Caco-2 (cell line): ENCODE measurements at regions not wholly inside any gene's neighbourhood (a gene's known extent, or its start where the extent isn't known, plus 50 kb on each side); places are given as distances from the start of the nearest gene placed in this dataset.

Experiments used
- BruUV-seq: library from RNA; stranded (reverse); fragments of 400-500 nt; replicated peaks from 2 replicates; lab custom pipeline; 2021; lab: Mats Ljungman, UMichigan
- CTCF ChIA-PET: fragments of 300-600 bp; sonication (Branson Sonifier 250); formaldehyde crosslinking; loops from one replicate; lab custom pipeline; 2022; ENCODE audit warnings: antibody characterized with exemption; lab: Charles Lee
- POLR2A ChIA-PET: fragments of 300-600 bp; sonication (Branson Sonifier 250); formaldehyde crosslinking; loops from one replicate; lab custom pipeline; 2022; ENCODE audit warnings: antibody characterized with exemption; lab: Charles Lee
- DNase-seq, 2 experiments: peaks; one replicate each; pipeline versions ENCODE4 v3.0.0 to v3.0.0-alpha.2; 2020 to 2022
- H3K27me3 ChIP-seq: replicated peaks from 2 replicates; pipeline ENCODE4 v1.6.0; 2011; ENCODE audit warnings: low read length; ENCODE audit not compliant: control insufficient read depth, insufficient read depth
- H3K36me3 ChIP-seq: 2 replicates; pipeline ENCODE4 v1.5.1; 2011; ENCODE audit warnings: low read length; ENCODE audit not compliant: control insufficient read depth, insufficient read depth
- H3K4me1 ChIP-seq: fragments of 250-450 bp; sonication (Bioruptor Pico); 2 replicates; pipeline ENCODE4 v1.5.1; 2020; ENCODE audit warnings: mild to moderate bottlenecking
- H3K4me3 ChIP-seq: 2 replicates; pipeline ENCODE4 v1.5.1; 2011; ENCODE audit warnings: low read depth, mild to moderate bottlenecking, control low read depth, low read length
- H3K9me3 ChIP-seq: fragments of 250-450 bp; sonication (Bioruptor Pico); 2 replicates; pipeline ENCODE4 v1.5.1; 2020; ENCODE audit warnings: mild to moderate bottlenecking, moderate library complexity
- H3K27ac Mint-ChIP-seq: one replicate; pipeline ENCODE4 v1.8.0; 2022; ENCODE audit warnings: mixed read lengths; ENCODE audit not compliant: unreplicated experiment
- H3K27me3 Mint-ChIP-seq: one replicate; pipeline ENCODE4 v1.8.0; 2022; ENCODE audit warnings: mixed read lengths; ENCODE audit not compliant: insufficient read depth, unreplicated experiment
- H3K36me3 Mint-ChIP-seq: one replicate; pipeline ENCODE4 v1.8.0; 2022; ENCODE audit warnings: mild to moderate bottlenecking, mixed read lengths; ENCODE audit not compliant: insufficient read depth, unreplicated experiment
- H3K4me1 Mint-ChIP-seq: one replicate; pipeline ENCODE4 v1.8.0; 2022; ENCODE audit warnings: low read depth, mixed read lengths; ENCODE audit not compliant: unreplicated experiment
- H3K4me3 Mint-ChIP-seq: one replicate; pipeline ENCODE4 v1.8.0; 2022; ENCODE audit warnings: mild to moderate bottlenecking, moderate library complexity, mixed read lengths; ENCODE audit not compliant: unreplicated experiment
- H3K9me3 Mint-ChIP-seq: one replicate; pipeline ENCODE4 v1.8.0; 2022; ENCODE audit warnings: mixed read lengths; ENCODE audit not compliant: unreplicated experiment
- CTCF ChIP-seq, 2 experiments: fragments of 200-600 bp in 1 of 2; IDR thresholded peaks; 1 replicate in 1 of 2; 2 replicates in 1 of 2; pipeline versions ENCODE4 v1.5.1 to v1.8.0; 2011 to 2022; ENCODE audit warnings: antibody characterized with exemption in 1 of 2, control low read depth in 1 of 2, inconsistent platforms in 1 of 2, low read depth in 1 of 2, low read length in 1 of 2, mild to moderate bottlenecking in 1 of 2, moderate library complexity in 1 of 2; ENCODE audit not compliant: insufficient read depth in 1 of 2, severe bottlenecking in 1 of 2, unreplicated experiment in 1 of 2
- intact Hi-C: fragments of 100-400 bp; cut with micrococcal nuclease; formaldehyde crosslinking; loops from one replicate; pipeline ENCODE4 v1.10.0; 2022; ENCODE audit not compliant: unreplicated experiment

GRCh38 chr10:118856106-118856505 is 101.3 kb upstream of the CACUL1 start:
- intact Hi-C loops, result no loop called here

GRCh38 chr10:118865998-118866693 is 111.4 kb upstream of the CACUL1 start:
- intact Hi-C loops, result no loop called here
- Mint-ChIP-seq H3K36me3 (no peaks in the 10 kb centered on the region), H3K4me3 (no peak overlapping the region), H3K4me1 (peaks cover 15% of the 10 kb centered on the region), H3K27me3 (peaks cover 5% of the 10 kb centered on the region), H3K27ac (no peak overlapping the region), H3K9me3 (no peaks in the 10 kb centered on the region)
- DNase-seq, result no peak
- ChIA-PET CTCF (no interaction called here), POLR2A (no interaction called here)
- no peaks in the 10 kb centered on the region for H3K9me3 ChIP-seq
- H3K36me3 ChIP-seq, result no peaks in the 10 kb centered on the region
- no peaks in the 10 kb centered on the region for H3K27me3 ChIP-seq
- peaks cover 10% of the 10 kb centered on the region for H3K4me1 ChIP-seq
- H3K4me3 ChIP-seq, result no peak overlapping the region
- no peak for TF ChIP-seq CTCF (IDR thresholded peaks at IDR 0.05; ENCODE audit: insufficient read depth in 1 of 2, low read depth in 1 of 2, low read length in 1 of 2, severe bottlenecking in 1 of 2, unreplicated experiment in 1 of 2)
- BruUV-seq, result no TSS peak

More at GRCh38 chr10:118856106-118856505, 101.3 kb upstream of the CACUL1 start:
- Histone ChIP-seq H3K9me3 (no peaks in the 10 kb centered on the region), H3K36me3 (no peaks in the 10 kb centered on the region), H3K4me3 (no peak overlapping the region), H3K27me3 (no peaks in the 10 kb centered on the region), H3K4me1 (no peaks in the 10 kb centered on the region)
- ChIA-PET POLR2A (no interaction called here), CTCF (no interaction called here)
- H3K4me1 Mint-ChIP-seq, result no peaks in the 10 kb centered on the region
- no peaks in the 10 kb centered on the region for H3K9me3 Mint-ChIP-seq
- TF ChIP-seq CTCF (IDR thresholded peaks at IDR 0.05; ENCODE audit: insufficient read depth in 1 of 2, low read depth in 1 of 2, low read length in 1 of 2, severe bottlenecking in 1 of 2, unreplicated experiment in 1 of 2), result no peak
- no peaks in the 10 kb centered on the region for H3K36me3 Mint-ChIP-seq
- no TSS peak for BruUV-seq
- H3K4me3 Mint-ChIP-seq, result no peak overlapping the region
- H3K27me3 Mint-ChIP-seq, result peaks cover 6% of the 10 kb centered on the region
- no peak overlapping the region for H3K27ac Mint-ChIP-seq
- DNase-seq, result no peak

- Mint-ChIP-seq H3K27me3 (peaks cover 3% of the 10 kb centered on the region), H3K9me3 (no peaks in the 10 kb centered on the region), H3K4me3 (no peak overlapping the region), H3K4me1 (peaks cover 23% of the 10 kb centered on the region), H3K27ac (no peak overlapping the region), H3K36me3 (no peaks in the 10 kb centered on the region)
- ChIA-PET POLR2A (no interaction called here), CTCF (no interaction called here)
- no peak overlapping the region for H3K4me3 ChIP-seq
- intact Hi-C loops, result no loop called here
- DNase-seq, result no peak
- TF ChIP-seq CTCF (IDR thresholded peaks at IDR 0.05; ENCODE audit: insufficient read depth in 1 of 2, low read depth in 1 of 2, low read length in 1 of 2, severe bottlenecking in 1 of 2, unreplicated experiment in 1 of 2), result no peak
- no peaks in the 10 kb centered on the region for H3K27me3 ChIP-seq
- no peaks in the 10 kb centered on the region for H3K9me3 ChIP-seq
- H3K4me1 ChIP-seq, result peaks cover 16% of the 10 kb centered on the region
- H3K36me3 ChIP-seq, result no peaks in the 10 kb centered on the region
- BruUV-seq, result no TSS peak
Measured at GRCh38 chr10:118867768-118868167, 113.0 kb upstream of the CACUL1 start.
